ENCODE measurements at regions not wholly inside any gene's neighbourhood (a gene's known extent, or its start where the extent isn't known, plus 50 kb on each side); places are given as distances from the start of the nearest gene placed in this dataset.

DNA sequence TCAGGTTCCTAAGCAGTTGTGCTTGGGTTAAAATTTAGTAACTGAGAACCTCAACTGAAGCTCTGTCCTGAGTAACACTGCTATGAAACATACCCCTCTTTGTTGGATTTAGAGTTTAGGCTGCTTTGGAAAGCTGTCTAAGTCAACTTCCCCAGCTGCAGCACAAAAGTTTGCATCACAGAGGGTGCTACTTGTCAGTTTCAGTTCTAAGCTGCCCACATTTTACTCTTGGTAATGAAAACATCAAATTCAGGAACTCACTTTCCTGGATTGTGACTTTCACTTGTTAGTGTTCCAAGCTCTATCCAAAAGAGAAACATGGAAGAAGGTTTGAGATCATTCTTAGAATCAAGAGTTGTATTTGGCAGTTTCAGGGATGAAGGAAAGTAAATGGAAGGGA, 191.7 kb upstream of the NFIA start:
- TF ChIP-seq, protein P1, sequence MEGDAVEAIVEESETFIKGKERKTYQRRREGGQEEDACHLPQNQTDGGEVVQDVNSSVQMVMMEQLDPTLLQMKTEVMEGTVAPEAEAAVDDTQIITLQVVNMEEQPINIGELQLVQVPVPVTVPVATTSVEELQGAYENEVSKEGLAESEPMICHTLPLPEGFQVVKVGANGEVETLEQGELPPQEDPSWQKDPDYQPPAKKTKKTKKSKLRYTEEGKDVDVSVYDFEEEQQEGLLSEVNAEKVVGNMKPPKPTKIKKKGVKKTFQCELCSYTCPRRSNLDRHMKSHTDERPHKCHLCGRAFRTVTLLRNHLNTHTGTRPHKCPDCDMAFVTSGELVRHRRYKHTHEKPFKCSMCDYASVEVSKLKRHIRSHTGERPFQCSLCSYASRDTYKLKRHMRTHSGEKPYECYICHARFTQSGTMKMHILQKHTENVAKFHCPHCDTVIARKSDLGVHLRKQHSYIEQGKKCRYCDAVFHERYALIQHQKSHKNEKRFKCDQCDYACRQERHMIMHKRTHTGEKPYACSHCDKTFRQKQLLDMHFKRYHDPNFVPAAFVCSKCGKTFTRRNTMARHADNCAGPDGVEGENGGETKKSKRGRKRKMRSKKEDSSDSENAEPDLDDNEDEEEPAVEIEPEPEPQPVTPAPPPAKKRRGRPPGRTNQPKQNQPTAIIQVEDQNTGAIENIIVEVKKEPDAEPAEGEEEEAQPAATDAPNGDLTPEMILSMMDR (IDR thresholded peaks at IDR 0.05; ENCODE audit: insufficient read depth, low read length), result no peak
- TF ChIP-seq SPI1 (IDR thresholded peaks at IDR 0.05; ENCODE audit: borderline replicate concordance, low read depth), result no peak
- TF ChIP-seq REST (IDR thresholded peaks at IDR 0.05; ENCODE audit: insufficient replicate concordance, low read depth), result no peak

Measured in HL-60 (cell line).